A172 (cell line): ENCODE measurements at regions not wholly inside any gene's neighbourhood (a gene's known extent, or its start where the extent isn't known, plus 50 kb on each side); places are given as distances from the start of the nearest gene placed in this dataset.

ENCODE experiments used
- DNase-seq: peaks from one replicate; pipeline ENCODE4 v3.0.0-alpha.2; 2015; ENCODE audit warnings: low spot score

GRCh38 chr5:109917154-109917546 lies 227.4 kb downstream of the MAN2A1 start:
- DNase-seq: no peak

GRCh38 chr5:109917966-109918365 lies 228.2 kb downstream of the MAN2A1 start:
- DNase-seq: no peak

- DNase-seq: no peak
Observed at GRCh38 chr5:109920736-109921135, 231.0 kb downstream of the MAN2A1 start.

- no peak for DNase-seq
Observed at GRCh38 chr5:109921735-109922380, 232.1 kb downstream of the MAN2A1 start.

- DNase-seq: no peak
Observed at GRCh38 chr5:109922381-109922995, 232.8 kb downstream of the MAN2A1 start.

- DNase-seq: no peak
Observed at GRCh38 chr5:109923205-109923604, 233.5 kb downstream of the MAN2A1 start.

GRCh38 chr5:109924237-109925107 lies 234.7 kb downstream of the MAN2A1 start:
- no peak for DNase-seq

GRCh38 chr5:109927639-109928038 lies 237.9 kb downstream of the MAN2A1 start:
- no peak for DNase-seq

GRCh38 chr5:109928046-109928445 lies 238.3 kb downstream of the MAN2A1 start:
- no peak for DNase-seq

GRCh38 chr5:109928811-109929210 lies 239.1 kb downstream of the MAN2A1 start:
- DNase-seq: no peak

- DNase-seq: no peak
Observed at GRCh38 chr5:109929376-109929775, 239.6 kb downstream of the MAN2A1 start.

- DNase-seq: no peak
Observed at GRCh38 chr5:109929911-109930310, 240.2 kb downstream of the MAN2A1 start.

- DNase-seq: no peak
Observed at GRCh38 chr5:109931049-109931780, 241.5 kb downstream of the MAN2A1 start.

GRCh38 chr5:109935833-109936490 lies 246.2 kb downstream of the MAN2A1 start:
- DNase-seq: no peak

GRCh38 chr5:109936996-109937395 lies 247.3 kb downstream of the MAN2A1 start:
- no peak for DNase-seq

- DNase-seq: no peak
Observed at GRCh38 chr5:109937951-109938350, 248.2 kb downstream of the MAN2A1 start.

- no peak for DNase-seq
Observed at GRCh38 chr5:109938453-109938852, 248.7 kb downstream of the MAN2A1 start.

GRCh38 chr5:109939116-109939682 lies 249.5 kb downstream of the MAN2A1 start:
- no peak for DNase-seq

GRCh38 chr5:109942646-109943045 lies 252.9 kb downstream of the MAN2A1 start:
- DNase-seq: no peak

GRCh38 chr5:109943701-109944235 lies 254.0 kb downstream of the MAN2A1 start:
- DNase-seq: no peak

- DNase-seq: no peak
Observed at GRCh38 chr5:109944461-109944860, 254.7 kb downstream of the MAN2A1 start.
